Loucy (cell line): ENCODE measurements at regions not wholly inside any gene's neighbourhood (a gene's known extent, or its start where the extent isn't known, plus 50 kb on each side); places are given as distances from the start of the nearest gene placed in this dataset.

ENCODE experiments used
- H2AFZ ChIP-seq: fragments of 200-600 bp; sonication (generic); 2 replicates; pipeline ENCODE4 v1.6.0; 2016; ENCODE audit warnings: antibody characterized with exemption, mild to moderate bottlenecking, low read length, moderate library complexity
- H3F3A ChIP-seq: fragments of 200-600 bp; 2 replicates; pipeline ENCODE4 v1.6.0; 2016; ENCODE audit warnings: antibody characterized with exemption, low read depth, mild to moderate bottlenecking
- H3K27me3 ChIP-seq: fragments of 200-600 bp; sonication (generic); 2 replicates; pipeline ENCODE4 v1.6.1; 2014; ENCODE audit warnings: low read length, mild to moderate bottlenecking; ENCODE audit not compliant: insufficient read depth, poor library complexity, severe bottlenecking
- H3K36me3 ChIP-seq: fragments of 200-600 bp; sonication (generic); 2 replicates; pipeline ENCODE4 v1.6.1; 2016; ENCODE audit warnings: low read length; ENCODE audit not compliant: insufficient read depth
- H3K4me1 ChIP-seq: fragments of 200-600 bp; sonication (generic); 2 replicates; pipeline ENCODE4 v1.5.1; 2014; ENCODE audit warnings: low read length, mild to moderate bottlenecking; ENCODE audit not compliant: insufficient read depth, poor library complexity, severe bottlenecking
- H3K4me2 ChIP-seq: fragments of 200-600 bp; sonication (generic); 2 replicates; pipeline ENCODE4 v1.6.0; 2014; ENCODE audit warnings: antibody characterized with exemption, low read length, low read depth, mild to moderate bottlenecking; ENCODE audit not compliant: poor library complexity, severe bottlenecking
- H3K4me3 ChIP-seq: fragments of 200-600 bp; sonication (generic); 2 replicates; pipeline ENCODE4 v1.5.1; 2014; ENCODE audit warnings: low read length, mild to moderate bottlenecking, mixed read lengths; ENCODE audit not compliant: poor library complexity, severe bottlenecking
- H3K79me2 ChIP-seq: fragments of 200-600 bp; sonication (generic); 2 replicates; pipeline ENCODE4 v1.6.1; 2014; ENCODE audit warnings: low read length; ENCODE audit not compliant: insufficient read depth
- H3K9ac ChIP-seq: fragments of 200-600 bp; sonication (generic); 2 replicates; pipeline ENCODE4 v1.6.0; 2014; ENCODE audit warnings: mild to moderate bottlenecking, low read depth, low read length, moderate library complexity; ENCODE audit not compliant: poor library complexity, severe bottlenecking
- H3K9me2 ChIP-seq: fragments of 200-600 bp; sonication (generic); replicated peaks from 2 replicates; pipeline ENCODE4 v1.6.1; 2016; ENCODE audit warnings: low read depth, low read length, mixed read lengths
- H3K9me3 ChIP-seq: fragments of 200-600 bp; sonication (generic); 2 replicates; pipeline ENCODE4 v1.6.1; 2014; ENCODE audit warnings: mild to moderate bottlenecking, antibody characterized with exemption, low read length, low read depth; ENCODE audit not compliant: insufficient read depth
- H4K20me1 ChIP-seq: fragments of 200-600 bp; sonication (generic); 2 replicates; pipeline ENCODE4 v1.6.0; 2014; ENCODE audit warnings: antibody characterized with exemption, low read length, mild to moderate bottlenecking; ENCODE audit not compliant: insufficient read depth, poor library complexity, severe bottlenecking
- EZH2phosphoT487 ChIP-seq: fragments of 200-600 bp; IDR thresholded peaks from 2 replicates; pipeline ENCODE4 v1.6.1; 2018; ENCODE audit warnings: antibody characterized with exemption, mild to moderate bottlenecking, moderate library complexity, borderline replicate concordance
- TF ChIP-seq, protein P1 (sequence below): fragments of 200-600 bp; sonication (generic); conservative IDR thresholded peaks from 2 replicates; pipeline ENCODE4 v1.5.1; 2014; ENCODE audit warnings: mild to moderate bottlenecking, antibody characterized with exemption, low read length

DNA sequence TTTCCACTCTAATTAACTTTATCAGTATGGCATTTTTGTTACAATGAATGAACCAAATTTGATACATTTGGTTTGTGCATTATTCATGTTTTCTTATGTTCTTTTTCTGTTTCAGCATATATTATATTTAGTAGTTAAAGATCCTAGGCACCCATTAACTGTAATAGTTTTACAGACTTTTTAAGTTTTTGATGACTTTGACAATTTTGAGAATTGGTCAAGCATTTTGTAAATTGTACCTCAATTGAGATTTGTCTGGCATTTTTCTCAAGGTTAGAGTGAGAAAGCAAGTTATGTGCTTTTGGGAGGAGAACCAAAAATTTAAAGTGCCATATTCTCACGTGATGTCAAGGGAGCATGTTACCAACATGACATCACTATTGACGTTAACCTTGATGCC is 1019.2 kb downstream of the CDH11 start:
- Histone ChIP-seq H3K9ac (no peak overlapping the region), H3K4me2 (no peak overlapping the region), H3K79me2 (no peaks in the 10 kb centered on the region), H3K27me3 (no peaks in the 10 kb centered on the region), H3F3A (no peaks in the 10 kb centered on the region), H4K20me1 (no peaks in the 10 kb centered on the region), H3K36me3 (no peaks in the 10 kb centered on the region), H3K4me1 (no peaks in the 10 kb centered on the region), H3K9me3 (no peaks in the 10 kb centered on the region), H3K9me2 (no peaks in the 10 kb centered on the region), H3K4me3 (no peak overlapping the region), H2AFZ (no peak overlapping the region)
- no peak for TF ChIP-seq EZH2phosphoT487
- TF ChIP-seq, protein P1, sequence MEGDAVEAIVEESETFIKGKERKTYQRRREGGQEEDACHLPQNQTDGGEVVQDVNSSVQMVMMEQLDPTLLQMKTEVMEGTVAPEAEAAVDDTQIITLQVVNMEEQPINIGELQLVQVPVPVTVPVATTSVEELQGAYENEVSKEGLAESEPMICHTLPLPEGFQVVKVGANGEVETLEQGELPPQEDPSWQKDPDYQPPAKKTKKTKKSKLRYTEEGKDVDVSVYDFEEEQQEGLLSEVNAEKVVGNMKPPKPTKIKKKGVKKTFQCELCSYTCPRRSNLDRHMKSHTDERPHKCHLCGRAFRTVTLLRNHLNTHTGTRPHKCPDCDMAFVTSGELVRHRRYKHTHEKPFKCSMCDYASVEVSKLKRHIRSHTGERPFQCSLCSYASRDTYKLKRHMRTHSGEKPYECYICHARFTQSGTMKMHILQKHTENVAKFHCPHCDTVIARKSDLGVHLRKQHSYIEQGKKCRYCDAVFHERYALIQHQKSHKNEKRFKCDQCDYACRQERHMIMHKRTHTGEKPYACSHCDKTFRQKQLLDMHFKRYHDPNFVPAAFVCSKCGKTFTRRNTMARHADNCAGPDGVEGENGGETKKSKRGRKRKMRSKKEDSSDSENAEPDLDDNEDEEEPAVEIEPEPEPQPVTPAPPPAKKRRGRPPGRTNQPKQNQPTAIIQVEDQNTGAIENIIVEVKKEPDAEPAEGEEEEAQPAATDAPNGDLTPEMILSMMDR: no peak

DNA sequence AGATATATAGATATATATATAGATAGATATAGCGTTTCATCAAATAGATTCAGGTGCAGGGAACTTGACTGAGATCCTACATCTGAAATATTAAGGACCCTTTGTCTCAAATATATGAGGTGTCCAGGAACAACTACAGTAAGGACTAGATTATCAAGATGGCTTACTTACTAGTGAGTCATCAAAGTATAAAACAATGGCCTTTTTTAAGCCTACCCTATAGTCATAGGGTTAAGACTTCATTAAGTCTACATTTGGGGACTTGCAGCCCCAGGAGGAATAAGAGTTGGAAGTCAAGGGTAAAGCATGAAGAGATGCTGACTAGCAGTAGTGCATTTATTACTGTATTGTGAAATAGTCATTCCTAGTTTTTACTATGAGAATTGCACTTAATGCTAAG is 1023.4 kb downstream of the CDH11 start:
- TF ChIP-seq EZH2phosphoT487: no peak
- TF ChIP-seq, protein P1: no peak
- H4K20me1 ChIP-seq: no peaks in the 10 kb centered on the region
- no peak overlapping the region for H3K4me2 ChIP-seq
- no peaks in the 10 kb centered on the region for H3K9me3 ChIP-seq
- no peak overlapping the region for H2AFZ ChIP-seq
- H3K9me2 ChIP-seq: no peaks in the 10 kb centered on the region
- H3K27me3 ChIP-seq: no peaks in the 10 kb centered on the region
- H3K36me3 ChIP-seq: no peaks in the 10 kb centered on the region
- no peaks in the 10 kb centered on the region for H3K79me2 ChIP-seq
- H3K4me3 ChIP-seq: no peak overlapping the region
- H3K9ac ChIP-seq: no peak overlapping the region
- H3F3A ChIP-seq: no peaks in the 10 kb centered on the region
- no peaks in the 10 kb centered on the region for H3K4me1 ChIP-seq

DNA sequence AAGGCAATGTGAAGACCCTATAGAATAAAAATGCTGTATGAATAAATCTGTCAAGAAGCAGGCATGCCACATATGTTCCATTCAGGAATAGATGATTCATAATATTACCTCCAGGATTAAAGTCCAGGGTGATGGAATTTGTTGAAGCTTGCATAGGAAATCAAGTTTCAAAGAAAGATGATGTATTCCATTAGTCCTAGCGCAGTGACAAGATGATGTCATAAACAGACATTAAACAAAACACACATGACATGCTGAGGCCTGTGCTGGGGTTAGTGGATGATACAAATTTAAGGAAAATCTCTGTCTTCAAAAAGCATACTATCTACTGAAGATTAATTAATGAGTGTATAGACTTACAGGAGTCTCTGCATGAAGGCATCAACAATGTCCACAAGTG is 1025.2 kb downstream of the CDH11 start:
- Histone ChIP-seq H3K4me2 (no peak overlapping the region), H3K79me2 (no peaks in the 10 kb centered on the region), H2AFZ (no peak overlapping the region), H4K20me1 (no peaks in the 10 kb centered on the region), H3K4me1 (no peaks in the 10 kb centered on the region), H3K27me3 (no peaks in the 10 kb centered on the region), H3K9me3 (no peaks in the 10 kb centered on the region), H3K9ac (no peak overlapping the region), H3K9me2 (no peaks in the 10 kb centered on the region), H3K36me3 (no peaks in the 10 kb centered on the region), H3K4me3 (no peak overlapping the region), H3F3A (no peaks in the 10 kb centered on the region)
- TF ChIP-seq EZH2phosphoT487: no peak
- TF ChIP-seq, protein P1: no peak
